GM12874 (cell line): ENCODE measurements at regions not wholly inside any gene's neighbourhood (a gene's known extent, or its start where the extent isn't known, plus 50 kb on each side); places are given as distances from the start of the nearest gene placed in this dataset.

Experiments used
- CTCF ChIP-seq: IDR thresholded peaks from 2 replicates; pipeline ENCODE4 v1.5.1; 2011; ENCODE audit warnings: low read depth, mild to moderate bottlenecking, control low read depth, low read length, moderate library complexity; ENCODE audit not compliant: insufficient read depth

GRCh38 chr18:6624271-6624660 lies 105.2 kb upstream of the ARHGAP28 start:
- no peak for TF ChIP-seq CTCF

GRCh38 chr18:6624661-6625311 lies 104.7 kb upstream of the ARHGAP28 start:
- TF ChIP-seq CTCF = no peak

GRCh38 chr18:6625481-6625880 lies 104.0 kb upstream of the ARHGAP28 start:
- TF ChIP-seq CTCF = no peak

GRCh38 chr18:6626457-6626856 lies 103.1 kb upstream of the ARHGAP28 start:
- no peak for TF ChIP-seq CTCF

GRCh38 chr18:6627645-6628044 lies 101.9 kb upstream of the ARHGAP28 start:
- TF ChIP-seq CTCF = no peak

- TF ChIP-seq CTCF = no peak
These were observed 101.3 kb upstream of the ARHGAP28 start for GRCh38 chr18:6628187-6628586.

- TF ChIP-seq CTCF = no peak
These were observed 99.8 kb upstream of the ARHGAP28 start for GRCh38 chr18:6629635-6630140.
